CD8-positive, alpha-beta memory T cell (primary cell): ENCODE measurements at regions not wholly inside any gene's neighbourhood (a gene's known extent, or its start where the extent isn't known, plus 50 kb on each side); places are given as distances from the start of the nearest gene placed in this dataset.

Source experiments
- CTCF ChIA-PET: fragments of 350-600 bp; sonication (Branson Sonifier 250); formaldehyde crosslinking; loops from one replicate; lab custom pipeline; 2021; ENCODE audit warnings: antibody characterized with exemption; lab: Charles Lee
- POLR2A ChIA-PET: fragments of 350-600 bp; sonication (Branson Sonifier 250); formaldehyde crosslinking; loops from one replicate; lab custom pipeline; 2021; ENCODE audit warnings: antibody characterized with exemption; lab: Charles Lee
- DNase-seq, 5 donors: peaks; one replicate each; pipeline versions ENCODE4 v3.0.0 to v3.0.0-alpha.2; 2020 to 2022; ENCODE audit warnings: mixed read lengths in 1 of 5
- H3K27ac ChIP-seq: one replicate; pipeline ENCODE4 v1.7.0; 2013; ENCODE audit warnings: low read depth, mild to moderate bottlenecking, low read length, moderate library complexity
- H3K27me3 ChIP-seq: 2 replicates; pipeline ENCODE4 v1.7.0; 2013; ENCODE audit warnings: low read length, mild to moderate bottlenecking; ENCODE audit not compliant: insufficient read depth, poor library complexity, severe bottlenecking
- H3K36me3 ChIP-seq: 2 replicates; pipeline ENCODE4 v1.7.0; 2013; ENCODE audit warnings: mild to moderate bottlenecking, low read length, moderate library complexity; ENCODE audit not compliant: insufficient read depth
- H3K4me1 ChIP-seq: 2 replicates; pipeline ENCODE4 v1.7.0; 2013; ENCODE audit warnings: mild to moderate bottlenecking, low read length, moderate library complexity; ENCODE audit not compliant: insufficient read depth
- H3K4me3 ChIP-seq: 2 replicates; pipeline ENCODE4 v1.7.0; 2013; ENCODE audit warnings: mild to moderate bottlenecking, low read length
- H3K9me3 ChIP-seq: 2 replicates; pipeline ENCODE4 v1.7.0; 2013; ENCODE audit warnings: mild to moderate bottlenecking, low read length
- H3K27ac Mint-ChIP-seq, 8 donors: one replicate each; pipeline ENCODE4 v1.8.0; 2020 to 2021; ENCODE audit warnings: mixed read lengths in 8 of 8, mild to moderate bottlenecking in 6 of 8, inconsistent platforms in 3 of 8, moderate library complexity in 3 of 8
- H3K27me3 Mint-ChIP-seq, 2 donors: one replicate each; pipeline ENCODE4 v1.8.0; 2020 to 2021; ENCODE audit warnings: mixed read lengths in 2 of 2, mild to moderate bottlenecking in 1 of 2, moderate library complexity in 1 of 2
- H3K36me3 Mint-ChIP-seq, 3 donors: one replicate each; pipeline ENCODE4 v1.8.0; 2020 to 2021; ENCODE audit warnings: mixed read lengths in 3 of 3, inconsistent platforms in 1 of 3, mild to moderate bottlenecking in 1 of 3
- H3K4me1 Mint-ChIP-seq, 3 donors: one replicate each; pipeline ENCODE4 v1.8.0; 2020 to 2021; ENCODE audit warnings: mixed read lengths in 3 of 3, inconsistent platforms in 1 of 3, mild to moderate bottlenecking in 1 of 3
- H3K4me3 Mint-ChIP-seq, 7 donors: one replicate each; pipeline ENCODE4 v1.8.0; 2020 to 2021; ENCODE audit warnings: mixed read lengths in 7 of 7, mild to moderate bottlenecking in 6 of 7, moderate library complexity in 4 of 7, inconsistent platforms in 2 of 7
- H3K9me3 Mint-ChIP-seq, 5 donors: one replicate each; pipeline ENCODE4 v1.8.0; 2020 to 2022; ENCODE audit warnings: mixed read lengths in 5 of 5, mild to moderate bottlenecking in 3 of 5, moderate library complexity in 2 of 5, inconsistent platforms in 1 of 5

DNA sequence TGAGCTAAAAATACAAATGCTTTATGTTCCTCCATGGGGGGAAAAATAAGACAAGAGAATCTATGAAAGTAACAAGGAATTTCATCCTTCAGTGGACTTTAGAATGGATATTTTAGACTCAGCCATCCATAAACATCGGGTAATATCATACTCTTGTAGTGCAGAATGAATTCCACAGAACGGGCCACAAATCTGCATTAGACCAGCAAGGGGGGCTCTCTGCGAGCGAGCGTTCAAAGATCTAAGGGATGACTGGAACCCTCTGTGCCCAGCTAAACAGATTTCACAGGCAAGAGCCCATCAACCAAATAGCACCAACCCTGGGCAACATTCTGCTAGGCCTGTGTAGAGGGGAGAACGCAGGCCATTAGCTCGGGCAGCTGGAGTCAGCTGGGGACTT, 537.9 kb upstream of the CDH11 start:
- Histone ChIP-seq H3K36me3 (no peaks in the 10 kb centered on the region), H3K4me1 (no peaks in the 10 kb centered on the region), H3K4me3 (no peak overlapping the region), H3K9me3 (no peaks in the 10 kb centered on the region), H3K27me3 (no peaks in the 10 kb centered on the region), H3K27ac (no peak overlapping the region)
- H3K27me3 Mint-ChIP-seq: peaks cover 0 to 1% of the 10 kb centered on the region in 2 donors
- H3K9me3 Mint-ChIP-seq: peaks cover 4 to 20% (median 15%) of the 10 kb centered on the region in 5 donors
- H3K4me1 Mint-ChIP-seq: no peaks in the 10 kb centered on the region
- POLR2A ChIA-PET: no interaction called here
- H3K36me3 Mint-ChIP-seq: no peaks in the 10 kb centered on the region
- H3K27ac Mint-ChIP-seq: no peak overlapping the region
- no peak overlapping the region for H3K4me3 Mint-ChIP-seq
- no peak for DNase-seq
- CTCF ChIA-PET: no interaction called here

GRCh38 chr16:65658787-65659220, 536.9 kb upstream of the CDH11 start:
- H3K4me3 ChIP-seq: no peak overlapping the region
- no peak for DNase-seq
- CTCF ChIA-PET: no interaction called here
- peaks cover 0 to 1% of the 10 kb centered on the region in 2 donors for H3K27me3 Mint-ChIP-seq
- no peaks in the 10 kb centered on the region for H3K4me1 ChIP-seq
- H3K4me1 Mint-ChIP-seq: no peaks in the 10 kb centered on the region
- no peaks in the 10 kb centered on the region for H3K36me3 ChIP-seq
- no peak overlapping the region for H3K4me3 Mint-ChIP-seq
- H3K27ac ChIP-seq: no peak overlapping the region
- H3K9me3 Mint-ChIP-seq: peaks cover 7 to 15% (median 14%) of the 10 kb centered on the region in 5 donors
- no peak overlapping the region for H3K27ac Mint-ChIP-seq
- POLR2A ChIA-PET: no interaction called here
- H3K9me3 ChIP-seq: no peaks in the 10 kb centered on the region
- H3K27me3 ChIP-seq: no peaks in the 10 kb centered on the region
- H3K36me3 Mint-ChIP-seq: no peaks in the 10 kb centered on the region

GRCh38 chr16:65658349-65658748, 536.5 kb upstream of the CDH11 start:
- DNase-seq: no peak
- H3K27ac Mint-ChIP-seq: no peak overlapping the region
- H3K36me3 Mint-ChIP-seq: no peaks in the 10 kb centered on the region
- no peak overlapping the region for H3K4me3 Mint-ChIP-seq
- peaks cover 4 to 11% (median 10%) of the 10 kb centered on the region in 5 donors for H3K9me3 Mint-ChIP-seq
- Histone ChIP-seq H3K9me3 (no peaks in the 10 kb centered on the region), H3K4me3 (no peak overlapping the region), H3K36me3 (no peaks in the 10 kb centered on the region), H3K27me3 (no peaks in the 10 kb centered on the region), H3K4me1 (no peaks in the 10 kb centered on the region), H3K27ac (no peak overlapping the region)
- no peaks in the 10 kb centered on the region for H3K4me1 Mint-ChIP-seq
- POLR2A ChIA-PET: no interaction called here
- peaks cover 0 to 1% of the 10 kb centered on the region in 2 donors for H3K27me3 Mint-ChIP-seq
- CTCF ChIA-PET: no interaction called here

DNA sequence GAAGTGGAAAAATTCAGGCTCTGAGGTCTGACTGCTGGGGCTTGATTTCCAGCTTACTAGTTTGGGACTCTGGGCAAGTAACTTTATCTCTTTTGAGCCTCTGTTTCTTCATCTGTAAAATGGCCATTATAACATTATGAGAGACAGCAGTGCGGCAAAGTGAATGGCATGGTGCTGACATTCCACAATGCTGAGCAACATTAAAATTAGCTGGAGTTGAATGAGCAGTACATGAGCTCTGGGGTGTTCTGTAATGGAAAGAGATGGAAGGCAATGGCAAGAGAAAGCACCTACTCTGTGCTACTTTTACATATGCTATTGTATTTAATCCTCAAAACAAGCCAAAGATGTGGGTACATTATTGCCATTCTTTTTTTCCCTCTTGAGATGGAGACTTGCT, 535.7 kb upstream of the CDH11 start:
- no peaks in the 10 kb centered on the region for H3K27me3 ChIP-seq
- H3K4me1 ChIP-seq: no peaks in the 10 kb centered on the region
- no peaks in the 10 kb centered on the region for H3K9me3 ChIP-seq
- no peak overlapping the region for H3K4me3 ChIP-seq
- no peaks in the 10 kb centered on the region for H3K36me3 ChIP-seq
- no peaks in the 10 kb centered on the region for H3K4me1 Mint-ChIP-seq
- H3K4me3 Mint-ChIP-seq: no peak overlapping the region
- peaks cover 4 to 11% (median 8%) of the 10 kb centered on the region in 5 donors for H3K9me3 Mint-ChIP-seq
- H3K27me3 Mint-ChIP-seq: no peaks in the 10 kb centered on the region
- H3K27ac ChIP-seq: no peak overlapping the region
- ChIA-PET POLR2A (no interaction called here), CTCF (no interaction called here)
- no peak overlapping the region for H3K27ac Mint-ChIP-seq
- no peak for DNase-seq
- no peaks in the 10 kb centered on the region for H3K36me3 Mint-ChIP-seq

DNA sequence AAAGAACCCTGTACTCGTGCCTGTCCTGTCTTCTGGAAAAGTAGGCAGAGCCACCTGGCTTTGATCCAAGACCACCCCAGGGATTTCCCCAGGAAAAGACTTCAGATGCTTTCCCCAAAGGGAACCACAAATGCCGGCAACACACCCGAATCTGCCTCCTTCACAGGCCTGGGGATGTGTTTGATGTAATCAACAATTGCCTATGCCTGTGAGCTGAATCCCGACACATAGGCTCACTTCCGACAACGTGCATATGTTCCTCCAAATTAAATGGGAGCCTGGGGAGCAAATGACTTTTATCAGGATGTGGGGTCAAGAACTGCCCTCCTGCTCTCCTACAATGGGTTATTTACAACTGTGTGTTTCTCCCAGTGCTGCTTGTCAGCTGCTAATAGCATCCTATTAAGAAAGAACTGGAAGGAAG, 535.2 kb upstream of the CDH11 start:
- Mint-ChIP-seq H3K27me3 (peaks cover 0 to 1% of the 10 kb centered on the region in 2 donors), H3K4me3 (no peak overlapping the region), H3K9me3 (peaks cover 4 to 11% (median 10%) of the 10 kb centered on the region in 5 donors), H3K36me3 (no peaks in the 10 kb centered on the region), H3K4me1 (no peaks in the 10 kb centered on the region), H3K27ac (no peak overlapping the region)
- Histone ChIP-seq H3K36me3 (no peaks in the 10 kb centered on the region), H3K27ac (no peak overlapping the region), H3K9me3 (no peaks in the 10 kb centered on the region), H3K4me1 (no peaks in the 10 kb centered on the region), H3K27me3 (no peaks in the 10 kb centered on the region), H3K4me3 (no peak overlapping the region)
- DNase-seq: no peak
- ChIA-PET POLR2A (no interaction called here), CTCF (no interaction called here)

- no peak overlapping the region for H3K27ac ChIP-seq
- CTCF ChIA-PET: no interaction called here
These were observed 533.9 kb upstream of the CDH11 start for GRCh38 chr16:65655802-65656201.

DNA sequence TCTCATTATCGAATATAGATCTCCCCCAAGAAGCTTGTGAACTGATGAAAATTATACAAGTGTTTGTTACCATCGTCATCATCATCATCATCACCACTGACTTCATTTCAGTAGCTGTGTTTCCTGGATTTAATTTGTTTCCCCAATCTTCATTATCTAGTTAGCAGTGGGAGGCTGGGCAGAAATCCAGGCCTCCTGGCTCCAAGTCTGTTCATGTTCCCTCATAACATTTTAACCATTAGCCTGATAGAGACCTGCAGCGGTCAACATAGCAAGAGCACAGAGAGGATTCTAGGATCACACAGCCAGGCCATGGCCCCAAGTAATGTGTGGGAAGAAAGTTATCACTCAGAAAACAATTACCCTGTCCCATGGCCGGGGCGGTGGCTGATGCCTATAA, 526.2 kb upstream of the CDH11 start:
- no peak overlapping the region for H3K4me3 Mint-ChIP-seq
- H3K9me3 ChIP-seq: no peaks in the 10 kb centered on the region
- H3K36me3 Mint-ChIP-seq: no peaks in the 10 kb centered on the region
- POLR2A ChIA-PET: no interaction called here
- peaks cover 0 to 2% of the 10 kb centered on the region in 2 donors for H3K27me3 Mint-ChIP-seq
- H3K27ac Mint-ChIP-seq: no peak overlapping the region
- H3K27me3 ChIP-seq: no peaks in the 10 kb centered on the region
- H3K9me3 Mint-ChIP-seq: peaks cover 0 to 10% (median 6%) of the 10 kb centered on the region in 5 donors
- H3K27ac ChIP-seq: no peak overlapping the region
- no peaks in the 10 kb centered on the region for H3K4me1 Mint-ChIP-seq
- DNase-seq: no peak
- CTCF ChIA-PET: no interaction called here
- no peaks in the 10 kb centered on the region for H3K4me1 ChIP-seq
- no peak overlapping the region for H3K4me3 ChIP-seq
- H3K36me3 ChIP-seq: no peaks in the 10 kb centered on the region

More at GRCh38 chr16:65655802-65656201, 533.9 kb upstream of the CDH11 start:
- POLR2A ChIA-PET: no interaction called here
- Mint-ChIP-seq H3K4me1 (no peaks in the 10 kb centered on the region), H3K4me3 (no peak overlapping the region), H3K36me3 (no peaks in the 10 kb centered on the region), H3K27me3 (peaks cover 0 to 2% of the 10 kb centered on the region in 2 donors), H3K9me3 (peaks cover 4 to 15% (median 8%) of the 10 kb centered on the region in 5 donors), H3K27ac (no peak overlapping the region)
- H3K27me3 ChIP-seq: no peaks in the 10 kb centered on the region
- DNase-seq: no peak
- H3K4me1 ChIP-seq: no peaks in the 10 kb centered on the region
- no peaks in the 10 kb centered on the region for H3K36me3 ChIP-seq
- H3K9me3 ChIP-seq: no peaks in the 10 kb centered on the region
- H3K4me3 ChIP-seq: no peak overlapping the region

DNA sequence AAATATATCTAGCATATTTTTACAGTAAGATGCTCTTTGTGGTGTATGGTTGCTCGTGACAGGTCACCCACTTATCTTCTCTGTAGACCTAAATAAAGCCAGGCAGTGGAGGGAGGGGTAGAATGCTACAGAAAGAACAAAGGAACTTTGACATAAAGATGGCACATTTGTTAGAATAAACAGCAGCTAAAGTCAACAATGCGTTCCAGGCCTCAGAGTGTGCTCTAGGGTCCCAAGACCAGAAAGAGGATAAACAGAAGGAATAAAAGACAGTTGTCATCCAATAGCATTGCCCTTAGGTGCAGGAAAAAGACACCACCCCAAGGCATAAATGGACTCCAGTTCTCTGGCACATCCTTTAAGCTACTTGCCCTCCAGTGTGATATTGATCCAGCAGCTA, 523.0 kb upstream of the CDH11 start:
- ChIA-PET CTCF (no interaction called here), POLR2A (no interaction called here)
- Histone ChIP-seq H3K9me3 (no peaks in the 10 kb centered on the region), H3K27ac (no peak overlapping the region), H3K4me1 (no peaks in the 10 kb centered on the region), H3K27me3 (no peaks in the 10 kb centered on the region), H3K36me3 (no peaks in the 10 kb centered on the region), H3K4me3 (no peak overlapping the region)
- H3K4me3 Mint-ChIP-seq: no peak overlapping the region
- H3K27ac Mint-ChIP-seq: no peak overlapping the region
- H3K27me3 Mint-ChIP-seq: no peaks in the 10 kb centered on the region
- H3K36me3 Mint-ChIP-seq: no peaks in the 10 kb centered on the region
- no peaks in the 10 kb centered on the region for H3K4me1 Mint-ChIP-seq
- DNase-seq: no peak
- peaks cover 0 to 6% (median 4%) of the 10 kb centered on the region in 5 donors for H3K9me3 Mint-ChIP-seq
